Inflammatory macrophage treated with lipopolysaccharide for 4 hours (primary cell): ENCODE measurements at regions not wholly inside any gene's neighbourhood (a gene's known extent, or its start where the extent isn't known, plus 50 kb on each side); places are given as distances from the start of the nearest gene placed in this dataset.

Experiments used
- DNase-seq: peaks from one replicate; pipeline ENCODE4 v3.0.0-alpha.2; 2020

- no peak for DNase-seq
Observed at GRCh38 chr6:105844275-105844883, 241.8 kb upstream of the PRDM1 start.

- no peak for DNase-seq
Observed at GRCh38 chr6:105839266-105839665, 246.9 kb upstream of the PRDM1 start.

- no peak for DNase-seq
Observed at GRCh38 chr6:105838171-105838570, 248.0 kb upstream of the PRDM1 start.

- peak; percentile 59 for DNase-seq
Observed at GRCh38 chr6:105836889-105837288, 249.2 kb upstream of the PRDM1 start.

- no peak for DNase-seq
Observed at GRCh38 chr6:105836379-105836778, 249.8 kb upstream of the PRDM1 start.

GRCh38 chr6:105835373-105835772 is 250.8 kb upstream of the PRDM1 start:
- peak; percentile 49 for DNase-seq

- no peak for DNase-seq
Observed at GRCh38 chr6:105833959-105834947, 251.9 kb upstream of the PRDM1 start.

- peak; percentile 82 for DNase-seq
Observed at GRCh38 chr6:105832313-105832761, 253.8 kb upstream of the PRDM1 start.

GRCh38 chr6:105831311-105832097 is 254.6 kb upstream of the PRDM1 start:
- no peak for DNase-seq

- no peak for DNase-seq
Observed at GRCh38 chr6:105825210-105825609, 260.9 kb upstream of the PRDM1 start.

GRCh38 chr6:105824732-105825131 is 261.4 kb upstream of the PRDM1 start:
- peak; percentile 23 for DNase-seq

GRCh38 chr6:105821777-105822176 is 264.4 kb upstream of the PRDM1 start:
- peak; percentile 87 for DNase-seq

GRCh38 chr6:105821027-105821426 is 265.1 kb upstream of the PRDM1 start:
- DNase-seq = no peak

GRCh38 chr6:105819745-105820144 is 266.4 kb upstream of the PRDM1 start:
- DNase-seq = peak; percentile 89

GRCh38 chr6:105818505-105818904 is 267.6 kb upstream of the PRDM1 start:
- DNase-seq = no peak

- DNase-seq = no peak
Observed at GRCh38 chr6:105817961-105818360, 268.2 kb upstream of the PRDM1 start.

- no peak for DNase-seq
Observed at GRCh38 chr6:105817370-105817769, 268.8 kb upstream of the PRDM1 start.

- DNase-seq = no peak
Observed at GRCh38 chr6:105816847-105817246, 269.3 kb upstream of the PRDM1 start.

- no peak for DNase-seq
Observed at GRCh38 chr6:105815661-105816555, 270.2 kb upstream of the PRDM1 start.

- no peak for DNase-seq
Observed at GRCh38 chr6:105814745-105815536, 271.2 kb upstream of the PRDM1 start.

- no peak for DNase-seq
Observed at GRCh38 chr6:105810922-105811482, 275.1 kb upstream of the PRDM1 start.
